Smooth muscle cell (in vitro differentiated cells): ENCODE measurements at regions not wholly inside any gene's neighbourhood (a gene's known extent, or its start where the extent isn't known, plus 50 kb on each side); places are given as distances from the start of the nearest gene placed in this dataset.
A peak's percentile ranks its signal among the peaks of the same experiment; 100 is the strongest.

ENCODE experiments used
- DNase-seq: peaks from one replicate; lab custom pipeline; 2025; ENCODE audit not compliant: unreplicated experiment; lab: John Stamatoyannopoulos, UW
- H2AFZ ChIP-seq: fragments of 200-600 bp; sonication (generic); 2 replicates; pipeline ENCODE4 v1.6.0; 2016; ENCODE audit warnings: antibody characterized with exemption, low read depth, mild to moderate bottlenecking
- H3F3A ChIP-seq: fragments of 200-600 bp; sonication (generic); 2 replicates; pipeline ENCODE4 v1.6.0; 2017; ENCODE audit warnings: antibody characterized with exemption, low read depth
- H3K27ac ChIP-seq: fragments of 200-600 bp; sonication (generic); 2 replicates; pipeline ENCODE4 v1.5.1; 2016; ENCODE audit warnings: low read depth, mild to moderate bottlenecking
- H3K27me3 ChIP-seq: fragments of 200-600 bp; sonication (generic); 2 replicates; pipeline ENCODE4 v1.6.1; 2016; ENCODE audit warnings: low read depth, mild to moderate bottlenecking
- H3K36me3 ChIP-seq: fragments of 200-600 bp; sonication (generic); 2 replicates; pipeline ENCODE4 v1.5.1; 2016; ENCODE audit warnings: low read depth
- H3K4me1 ChIP-seq: fragments of 200-600 bp; sonication (generic); 2 replicates; pipeline ENCODE4 v1.5.1; 2016; ENCODE audit warnings: low read depth
- H3K4me2 ChIP-seq: fragments of 200-600 bp; sonication (generic); 2 replicates; pipeline ENCODE4 v1.6.0; 2016; ENCODE audit warnings: mild to moderate bottlenecking
- H3K4me3 ChIP-seq: fragments of 200-600 bp; sonication (generic); 2 replicates; pipeline ENCODE4 v1.5.1; 2016; ENCODE audit warnings: mild to moderate bottlenecking
- H3K79me2 ChIP-seq: fragments of 200-600 bp; sonication (generic); 2 replicates; pipeline ENCODE4 v1.6.0; 2016; ENCODE audit warnings: low read depth, mild to moderate bottlenecking
- H3K9ac ChIP-seq: fragments of 200-600 bp; sonication (generic); 2 replicates; pipeline ENCODE4 v1.6.0; 2016; ENCODE audit warnings: low read depth
- H3K9me3 ChIP-seq: fragments of 200-600 bp; sonication (generic); replicated peaks from 2 replicates; pipeline ENCODE4 v1.5.1; 2016; ENCODE audit warnings: low read depth
- H4K20me1 ChIP-seq: fragments of 200-600 bp; sonication (generic); 2 replicates; pipeline ENCODE4 v1.6.0; 2016; ENCODE audit warnings: low read depth
- WGBS: methylation state at CpG from one replicate; pipeline ENCODE4 v1.1.7; 2016; ENCODE audit warnings: low lambda C conversion rate; 5-methylcytosine and 5-hydroxymethylcytosine counted together
- TF ChIP-seq, protein P1 (sequence below): fragments of 200-600 bp; sonication (generic); IDR thresholded peaks from 2 replicates; pipeline ENCODE4 v1.5.1; 2017; ENCODE audit warnings: borderline replicate concordance, mild to moderate bottlenecking, antibody characterized with exemption; ENCODE audit not compliant: insufficient read depth, poor library complexity, severe bottlenecking

DNA sequence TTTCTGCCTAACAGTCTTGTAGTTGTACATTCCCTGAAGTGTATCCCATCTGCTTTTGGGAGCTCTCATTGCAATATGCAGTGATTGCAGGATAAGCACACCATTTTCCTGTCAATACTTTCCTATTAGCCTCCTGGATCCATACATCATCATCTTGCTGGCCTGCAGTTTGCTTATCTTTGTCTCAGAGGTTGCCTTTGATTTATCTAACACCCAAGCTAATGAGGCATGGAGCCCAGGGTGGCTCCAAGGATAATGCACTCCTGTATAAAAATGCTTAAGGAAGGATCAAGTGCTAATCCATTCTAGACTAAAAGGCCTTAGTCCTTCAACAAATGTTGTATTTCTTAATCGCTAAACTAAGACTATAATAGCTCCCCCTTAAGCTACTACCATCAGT lies 161.6 kb upstream of the OBI1 start:
- Histone ChIP-seq H3K27ac (no peak overlapping the region), H4K20me1 (no peaks in the 10 kb centered on the region), H3K9me3 (no peaks in the 10 kb centered on the region), H2AFZ (no peak overlapping the region), H3K4me2 (no peak overlapping the region), H3K4me3 (no peak overlapping the region), H3K27me3 (no peaks in the 10 kb centered on the region), H3K4me1 (peaks cover 4% of the 10 kb centered on the region), H3F3A (no peaks in the 10 kb centered on the region), H3K79me2 (no peaks in the 10 kb centered on the region), H3K36me3 (no peaks in the 10 kb centered on the region), H3K9ac (no peak overlapping the region)
- 38% methylated on average over 1 of the region's 1 CpG for WGBS
- TF ChIP-seq, protein P1, sequence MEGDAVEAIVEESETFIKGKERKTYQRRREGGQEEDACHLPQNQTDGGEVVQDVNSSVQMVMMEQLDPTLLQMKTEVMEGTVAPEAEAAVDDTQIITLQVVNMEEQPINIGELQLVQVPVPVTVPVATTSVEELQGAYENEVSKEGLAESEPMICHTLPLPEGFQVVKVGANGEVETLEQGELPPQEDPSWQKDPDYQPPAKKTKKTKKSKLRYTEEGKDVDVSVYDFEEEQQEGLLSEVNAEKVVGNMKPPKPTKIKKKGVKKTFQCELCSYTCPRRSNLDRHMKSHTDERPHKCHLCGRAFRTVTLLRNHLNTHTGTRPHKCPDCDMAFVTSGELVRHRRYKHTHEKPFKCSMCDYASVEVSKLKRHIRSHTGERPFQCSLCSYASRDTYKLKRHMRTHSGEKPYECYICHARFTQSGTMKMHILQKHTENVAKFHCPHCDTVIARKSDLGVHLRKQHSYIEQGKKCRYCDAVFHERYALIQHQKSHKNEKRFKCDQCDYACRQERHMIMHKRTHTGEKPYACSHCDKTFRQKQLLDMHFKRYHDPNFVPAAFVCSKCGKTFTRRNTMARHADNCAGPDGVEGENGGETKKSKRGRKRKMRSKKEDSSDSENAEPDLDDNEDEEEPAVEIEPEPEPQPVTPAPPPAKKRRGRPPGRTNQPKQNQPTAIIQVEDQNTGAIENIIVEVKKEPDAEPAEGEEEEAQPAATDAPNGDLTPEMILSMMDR: no peak
- DNase-seq: no peak

DNA sequence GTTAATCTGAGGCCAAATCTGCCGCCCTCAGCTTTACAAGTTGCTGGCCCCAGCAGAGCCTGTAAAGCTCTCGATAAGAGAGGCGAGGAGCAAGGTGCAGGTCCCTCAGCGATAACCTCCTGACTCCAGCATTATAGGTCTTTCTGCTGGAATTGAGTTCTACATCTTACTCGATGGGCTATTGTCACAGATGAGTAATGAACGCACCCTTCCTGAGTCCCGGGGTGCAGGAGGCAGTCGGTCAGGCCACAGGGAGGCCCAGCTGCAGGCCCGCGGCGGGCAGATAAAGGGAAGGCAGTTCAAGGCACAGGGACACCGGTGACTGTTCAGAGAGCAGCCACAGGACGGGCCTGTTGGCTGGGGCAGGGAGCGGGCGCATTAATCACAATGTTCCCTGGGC lies 157.6 kb upstream of the OBI1 start:
- H3K79me2 ChIP-seq: no peaks in the 10 kb centered on the region
- no peak overlapping the region for H3K9ac ChIP-seq
- H3F3A ChIP-seq: no peaks in the 10 kb centered on the region
- H3K27ac ChIP-seq: no peak overlapping the region
- no peaks in the 10 kb centered on the region for H3K36me3 ChIP-seq
- H3K27me3 ChIP-seq: no peaks in the 10 kb centered on the region
- TF ChIP-seq, protein P1: no peak
- no peak overlapping the region for H2AFZ ChIP-seq
- peaks cover 4% of the 10 kb centered on the region for H3K4me1 ChIP-seq
- DNase-seq: no peak
- H4K20me1 ChIP-seq: no peaks in the 10 kb centered on the region
- H3K4me3 ChIP-seq: no peak overlapping the region
- no peak overlapping the region for H3K4me2 ChIP-seq
- WGBS: 89% methylated on average over 15 of the region's 15 CpGs
- no peaks in the 10 kb centered on the region for H3K9me3 ChIP-seq

DNA sequence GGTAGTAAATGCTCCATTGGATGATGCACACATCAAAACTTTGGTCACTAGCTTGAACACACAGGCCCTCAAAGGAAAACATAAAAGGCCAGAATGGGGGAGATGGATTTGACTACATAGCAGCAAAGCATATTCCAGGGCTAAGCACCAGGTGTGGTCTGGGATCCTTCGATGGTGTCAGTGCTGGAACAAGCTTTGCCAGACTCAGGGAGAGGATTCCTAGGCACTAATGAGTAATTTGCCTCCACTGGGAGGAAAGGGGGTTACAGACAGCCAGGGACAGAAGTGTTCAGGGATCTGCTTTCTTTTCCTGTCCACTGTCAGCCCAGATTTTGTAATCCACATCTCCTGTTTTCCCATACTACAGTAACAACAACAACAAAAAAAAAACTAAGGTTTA lies 157.2 kb upstream of the OBI1 start:
- WGBS: 77% methylated on average over 1 of the region's 1 CpG
- peaks cover 4% of the 10 kb centered on the region for H3K4me1 ChIP-seq
- no peaks in the 10 kb centered on the region for H4K20me1 ChIP-seq
- H2AFZ ChIP-seq: no peak overlapping the region
- no peaks in the 10 kb centered on the region for H3K79me2 ChIP-seq
- no peak for DNase-seq
- no peaks in the 10 kb centered on the region for H3K36me3 ChIP-seq
- H3K4me3 ChIP-seq: no peak overlapping the region
- no peak overlapping the region for H3K9ac ChIP-seq
- H3F3A ChIP-seq: no peaks in the 10 kb centered on the region
- no peaks in the 10 kb centered on the region for H3K27me3 ChIP-seq
- H3K9me3 ChIP-seq: no peaks in the 10 kb centered on the region
- H3K4me2 ChIP-seq: no peak overlapping the region
- TF ChIP-seq, protein P1: no peak
- no peak overlapping the region for H3K27ac ChIP-seq

DNA sequence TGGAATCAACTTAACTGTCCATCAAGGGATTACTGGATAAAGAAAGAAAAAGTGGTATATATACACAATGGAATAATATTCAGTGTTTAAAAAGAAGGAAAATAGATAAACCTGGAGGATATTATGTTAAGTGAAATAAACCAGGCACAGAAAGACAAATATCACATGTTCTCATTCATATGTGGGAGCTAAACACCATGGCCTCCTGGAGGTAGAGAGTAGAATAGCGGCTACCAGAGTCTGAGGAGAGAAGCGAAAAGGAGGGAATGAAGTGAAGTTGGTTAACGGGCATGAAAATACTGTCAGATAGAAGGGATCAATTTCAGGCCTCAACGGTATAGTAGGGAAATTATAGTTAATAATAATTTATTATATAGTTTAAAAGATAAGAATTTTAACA lies 147.5 kb upstream of the OBI1 start:
- H3K4me2 ChIP-seq: no peak overlapping the region
- 55% methylated on average over 4 of the region's 4 CpGs for WGBS
- H3K27ac ChIP-seq: no peak overlapping the region
- H3K9ac ChIP-seq: no peak overlapping the region
- peaks cover 26% of the 10 kb centered on the region for H3K27me3 ChIP-seq
- no peaks in the 10 kb centered on the region for H3K9me3 ChIP-seq
- no peaks in the 10 kb centered on the region for H4K20me1 ChIP-seq
- H3K4me1 ChIP-seq: no peaks in the 10 kb centered on the region
- TF ChIP-seq, protein P1: peak; percentile 21
- H2AFZ ChIP-seq: no peak overlapping the region
- no peak overlapping the region for H3K4me3 ChIP-seq
- H3K79me2 ChIP-seq: no peaks in the 10 kb centered on the region
- no peaks in the 10 kb centered on the region for H3F3A ChIP-seq
- no peaks in the 10 kb centered on the region for H3K36me3 ChIP-seq
- DNase-seq: no peak
